ENCODE measurements at regions not wholly inside any gene's neighbourhood (a gene's known extent, or its start where the extent isn't known, plus 50 kb on each side); places are given as distances from the start of the nearest gene placed in this dataset.

GRCh38 chr22:22377335-22377734 lies 131.2 kb downstream of the ZNF280B start (continued):
- TF ChIP-seq SUZ12 (IDR thresholded peaks at IDR 0.05; ENCODE audit: low read length), result no peak
- TF ChIP-seq SIN3A (conservative IDR thresholded peaks at IDR 0.05 in 1 of 2, IDR thresholded peaks at IDR 0.05 in 1 of 2; ENCODE audit: low read depth in 1 of 2, low read length in 2 of 2), result no peak
- TF ChIP-seq CHD1 (IDR thresholded peaks at IDR 0.05; ENCODE audit: low read depth, low read length), result no peak
- TF ChIP-seq CTBP2 (IDR thresholded peaks at IDR 0.05; ENCODE audit: borderline replicate concordance, insufficient read depth, insufficient read length, low read length), result no peak
- TF ChIP-seq CHD2 (IDR thresholded peaks at IDR 0.05; ENCODE audit: low read length), result no peak

All from H1 (cell line).